ENCODE measurements at regions not wholly inside any gene's neighbourhood (a gene's known extent, or its start where the extent isn't known, plus 50 kb on each side); places are given as distances from the start of the nearest gene placed in this dataset.

GRCh38 chr6:163651915-163652668 lies 237.6 kb downstream of the QKI start:
- Mint-ChIP-seq H3K4me3 (ENCODE audit: unreplicated experiment) (no peak overlapping the region), H3K27ac (ENCODE audit: unreplicated experiment) (no peak overlapping the region), H3K9me3 (ENCODE audit: low read depth) (no peaks in the 10 kb centered on the region), H3K27me3 (ENCODE audit: low read depth) (no peaks in the 10 kb centered on the region), H3K36me3 (ENCODE audit: low read depth) (no peaks in the 10 kb centered on the region), H3K4me1 (ENCODE audit: low read depth) (no peaks in the 10 kb centered on the region)
- TF ChIP-seq CTCF (IDR thresholded peaks at IDR 0.05), result no peak
- no peak for DNase-seq (ENCODE audit: low spot score)

- no peak for DNase-seq (ENCODE audit: low spot score)
- TF ChIP-seq CTCF (IDR thresholded peaks at IDR 0.05), result no peak
- Mint-ChIP-seq H3K36me3 (ENCODE audit: low read depth) (no peaks in the 10 kb centered on the region), H3K27me3 (ENCODE audit: low read depth) (no peaks in the 10 kb centered on the region), H3K4me3 (ENCODE audit: unreplicated experiment) (no peak overlapping the region), H3K4me1 (ENCODE audit: low read depth) (no peaks in the 10 kb centered on the region), H3K9me3 (ENCODE audit: low read depth) (no peaks in the 10 kb centered on the region), H3K27ac (ENCODE audit: unreplicated experiment) (no peak overlapping the region)
These were observed 236.9 kb downstream of the QKI start for GRCh38 chr6:163651426-163651825.

- no peak for DNase-seq (ENCODE audit: low spot score)
- Mint-ChIP-seq H3K36me3 (ENCODE audit: low read depth) (no peaks in the 10 kb centered on the region), H3K27me3 (ENCODE audit: low read depth) (no peaks in the 10 kb centered on the region), H3K27ac (ENCODE audit: unreplicated experiment) (no peak overlapping the region), H3K9me3 (ENCODE audit: low read depth) (no peaks in the 10 kb centered on the region), H3K4me1 (ENCODE audit: low read depth) (no peaks in the 10 kb centered on the region), H3K4me3 (ENCODE audit: unreplicated experiment) (no peak overlapping the region)
- no peak for TF ChIP-seq CTCF (IDR thresholded peaks at IDR 0.05)
These were observed 234.3 kb downstream of the QKI start for GRCh38 chr6:163648868-163649267.

- no peak overlapping the region for H3K4me3 Mint-ChIP-seq (ENCODE audit: unreplicated experiment)
- no peak overlapping the region for H3K27ac Mint-ChIP-seq (ENCODE audit: unreplicated experiment)
- no peaks in the 10 kb centered on the region for H3K36me3 Mint-ChIP-seq (ENCODE audit: low read depth)
- no peaks in the 10 kb centered on the region for H3K27me3 Mint-ChIP-seq (ENCODE audit: low read depth)
- no peak for TF ChIP-seq CTCF (IDR thresholded peaks at IDR 0.05)
- no peaks in the 10 kb centered on the region for H3K4me1 Mint-ChIP-seq (ENCODE audit: low read depth)
- DNase-seq (ENCODE audit: low spot score), result no peak
- no peaks in the 10 kb centered on the region for H3K9me3 Mint-ChIP-seq (ENCODE audit: low read depth)
These were observed 233.1 kb downstream of the QKI start for GRCh38 chr6:163647624-163648023.

GRCh38 chr6:163646866-163647265 lies 232.3 kb downstream of the QKI start:
- TF ChIP-seq CTCF (IDR thresholded peaks at IDR 0.05), result no peak
- H3K36me3 Mint-ChIP-seq (ENCODE audit: low read depth), result no peaks in the 10 kb centered on the region
- no peaks in the 10 kb centered on the region for H3K27me3 Mint-ChIP-seq (ENCODE audit: low read depth)
- no peaks in the 10 kb centered on the region for H3K4me1 Mint-ChIP-seq (ENCODE audit: low read depth)
- DNase-seq (ENCODE audit: low spot score), result no peak
- H3K4me3 Mint-ChIP-seq (ENCODE audit: unreplicated experiment), result no peak overlapping the region
- no peaks in the 10 kb centered on the region for H3K9me3 Mint-ChIP-seq (ENCODE audit: low read depth)
- H3K27ac Mint-ChIP-seq (ENCODE audit: unreplicated experiment), result no peak overlapping the region
